Liver (tissue), 8 donors: ENCODE measurements at regions not wholly inside any gene's neighbourhood (a gene's known extent, or its start where the extent isn't known, plus 50 kb on each side); places are given as distances from the start of the nearest gene placed in this dataset.

Source experiments
- DNase-seq: peaks from one replicate; pipeline ENCODE4 v3.0.0-alpha.2; 2017; ENCODE audit warnings: low spot score
- H3K27ac ChIP-seq, 2 donors: one replicate each; pipeline ENCODE4 v1.7.0; 2013; ENCODE audit warnings: inconsistent platforms in 2 of 2, low read length in 2 of 2, control low read depth in 1 of 2, low read depth in 1 of 2, mild to moderate bottlenecking in 1 of 2
- H3K27me3 ChIP-seq, 4 donors: one replicate each; pipeline versions ENCODE4 v1.6.1 to v1.7.0; 2013; ENCODE audit warnings: low read length in 3 of 4, inconsistent platforms in 1 of 4, mild to moderate bottlenecking in 1 of 4, moderate library complexity in 1 of 4; ENCODE audit not compliant: control insufficient read depth in 4 of 4, insufficient read depth in 4 of 4
- H3K36me3 ChIP-seq, 4 donors: one replicate each; pipeline versions ENCODE4 v1.6.1 to v1.7.0; 2013; ENCODE audit warnings: low read length in 3 of 4, mild to moderate bottlenecking in 3 of 4, low read depth in 1 of 4, moderate library complexity in 1 of 4; ENCODE audit not compliant: control insufficient read depth in 4 of 4, insufficient read depth in 3 of 4
- H3K4me1 ChIP-seq, 4 donors: one replicate each; pipeline versions ENCODE4 v1.6.1 to v1.7.0; 2013; ENCODE audit warnings: low read length in 3 of 4, mild to moderate bottlenecking in 3 of 4, moderate library complexity in 1 of 4; ENCODE audit not compliant: control insufficient read depth in 4 of 4, insufficient read depth in 4 of 4
- H3K4me3 ChIP-seq, 3 donors: one replicate each; pipeline versions ENCODE4 v1.6.1 to v1.7.0; 2013; ENCODE audit warnings: low read length in 3 of 3, control low read depth in 1 of 3, low read depth in 1 of 3, mild to moderate bottlenecking in 1 of 3
- H3K9ac ChIP-seq, 2 donors: one replicate each; pipeline ENCODE4 v1.7.0; 2013; ENCODE audit warnings: low read length in 2 of 2, mild to moderate bottlenecking in 2 of 2, moderate library complexity in 2 of 2, control low read depth in 1 of 2, low read depth in 1 of 2
- H3K9me3 ChIP-seq, 4 donors: one replicate each; pipeline versions ENCODE4 v1.6.1 to v1.7.0; 2013; ENCODE audit warnings: low read length in 3 of 4; ENCODE audit not compliant: control insufficient read depth in 4 of 4
- EGR1 ChIP-seq, 2 donors: IDR thresholded peaks; 2 replicates each; pipeline ENCODE4 v1.6.1; 2016 to 2018; ENCODE audit warnings: antibody characterized with exemption in 2 of 2, low read depth in 2 of 2
- FOXA1 ChIP-seq: IDR thresholded peaks from 2 replicates; pipeline ENCODE4 v1.6.1; 2016; ENCODE audit warnings: antibody characterized with exemption
- FOXA2 ChIP-seq: IDR thresholded peaks from 2 replicates; pipeline ENCODE4 v1.6.1; 2016; ENCODE audit warnings: antibody characterized with exemption
- GABPA ChIP-seq, 2 donors: IDR thresholded peaks in 1 of 2; conservative IDR thresholded peaks in 1 of 2; 2 replicates each; pipeline ENCODE4 v1.6.1; 2016; ENCODE audit warnings: antibody characterized with exemption in 2 of 2, mild to moderate bottlenecking in 1 of 2, moderate library complexity in 1 of 2
- HNF4A ChIP-seq, 2 donors: conservative IDR thresholded peaks; 2 replicates each; pipeline ENCODE4 v1.6.1; 2016; ENCODE audit warnings: antibody characterized with exemption in 2 of 2, mild to moderate bottlenecking in 2 of 2
- HNF4G ChIP-seq: IDR thresholded peaks from 2 replicates; pipeline ENCODE4 v1.6.1; 2016; ENCODE audit warnings: antibody characterized with exemption
- JUND ChIP-seq, 2 donors: IDR thresholded peaks; 2 replicates each; pipeline ENCODE4 v1.6.1; 2016; ENCODE audit warnings: antibody characterized with exemption in 2 of 2
- NR2F2 ChIP-seq: IDR thresholded peaks from 2 replicates; pipeline ENCODE4 v1.6.1; 2016; ENCODE audit warnings: antibody characterized with exemption
- RAD21 ChIP-seq, 2 donors: IDR thresholded peaks; 2 replicates each; pipeline ENCODE4 v1.6.1; 2016; ENCODE audit warnings: antibody characterized with exemption in 2 of 2, mild to moderate bottlenecking in 2 of 2
- RXRA ChIP-seq, 2 donors: IDR thresholded peaks; 2 replicates each; pipeline ENCODE4 v1.6.1; 2017 to 2018; ENCODE audit warnings: antibody characterized with exemption in 2 of 2, mild to moderate bottlenecking in 1 of 2
- SP1 ChIP-seq: IDR thresholded peaks from 2 replicates; pipeline ENCODE4 v1.6.1; 2018; ENCODE audit warnings: antibody characterized with exemption, mild to moderate bottlenecking
- TAF1 ChIP-seq: conservative IDR thresholded peaks from 2 replicates; pipeline ENCODE4 v1.6.1; 2016; ENCODE audit warnings: antibody characterized with exemption, mild to moderate bottlenecking
- YY1 ChIP-seq: IDR thresholded peaks from 2 replicates; pipeline ENCODE4 v1.6.1; 2016; ENCODE audit warnings: antibody characterized with exemption, mild to moderate bottlenecking
- WGBS: extraction: QIAGEN DNeasy Blood & Tissue Kit; methylation state at CpG from one replicate; pipeline ENCODE4 v1.1.7; 2013; 5-methylcytosine and 5-hydroxymethylcytosine counted together
- TF ChIP-seq, protein P1 (sequence below): IDR thresholded peaks from 2 replicates; pipeline ENCODE4 v1.6.1; 2016; ENCODE audit warnings: antibody characterized with exemption
- TF ChIP-seq, protein P2 (sequence below): IDR thresholded peaks from 2 replicates; pipeline ENCODE4 v1.6.1; 2016; ENCODE audit warnings: antibody characterized with exemption
- TF ChIP-seq, protein P3 (sequence below): fragments of 150-350 bp; IDR thresholded peaks from 2 replicates; pipeline ENCODE4 v1.5.1; 2017; ENCODE audit warnings: improper control_type of control experiment, low read depth, low read length; ENCODE audit not compliant: missing input control
- TF ChIP-seq, protein P4 (sequence below): IDR thresholded peaks from 2 replicates; pipeline ENCODE4 v1.6.1; 2016; ENCODE audit warnings: antibody characterized with exemption
- TF ChIP-seq, protein P5 (sequence below): IDR thresholded peaks from 2 replicates; pipeline ENCODE4 v1.6.1; 2016; ENCODE audit warnings: antibody characterized with exemption, mild to moderate bottlenecking
- donor health status: healthy.
- donor health status: healthy.
- donor health status: healthy.
- donor health status: healthy.
- donor health status: healthy.

DNA sequence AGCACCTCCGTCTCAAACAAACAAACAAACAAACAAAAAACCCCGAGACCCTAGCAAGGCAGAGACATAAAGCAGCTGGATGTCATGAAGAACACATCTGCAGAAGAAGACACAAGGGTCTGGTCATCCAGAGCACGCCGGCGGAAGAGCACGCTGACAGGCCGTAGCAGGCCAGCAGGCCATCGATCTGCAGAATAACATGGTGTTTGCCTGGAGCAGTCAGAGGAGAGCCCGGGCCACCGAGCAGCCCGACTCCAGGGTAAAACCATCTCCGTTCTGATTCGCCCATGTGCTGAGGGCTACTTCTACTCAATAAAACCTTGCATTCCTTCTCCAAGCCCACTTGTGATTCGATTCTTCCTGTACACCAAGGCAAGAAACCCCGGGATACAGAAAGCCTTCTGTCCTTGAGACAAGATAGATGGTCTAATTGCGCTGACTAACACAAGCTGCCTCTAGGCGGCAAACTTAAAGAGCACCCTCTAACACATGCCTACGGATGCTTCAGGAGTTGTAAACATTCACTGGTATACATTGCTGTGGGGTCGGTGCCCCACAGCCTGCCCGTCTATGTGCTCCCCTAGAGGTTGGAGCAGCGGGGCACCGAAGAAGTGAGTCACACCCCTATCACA, 549.8 kb upstream of the NRXN1 start:
- WGBS, result 90% methylated on average over 22 of the region's 22 CpGs
- Histone ChIP-seq H3K9me3 (no peaks in the 10 kb centered on the region), H3K4me3 (no peak overlapping the region), H3K36me3 (no peaks in the 10 kb centered on the region), H3K9ac (no peak overlapping the region), H3K27me3 (no peaks in the 10 kb centered on the region), H3K27ac (no peak overlapping the region), H3K4me1 (no peaks in the 10 kb centered on the region)
- TF ChIP-seq RXRA (IDR thresholded peaks at IDR 0.05), result no peak
- no peak for TF ChIP-seq FOXA2
- no peak for TF ChIP-seq RAD21 (IDR thresholded peaks at IDR 0.05)
- no peak for TF ChIP-seq FOXA1
- TF ChIP-seq, protein P1, sequence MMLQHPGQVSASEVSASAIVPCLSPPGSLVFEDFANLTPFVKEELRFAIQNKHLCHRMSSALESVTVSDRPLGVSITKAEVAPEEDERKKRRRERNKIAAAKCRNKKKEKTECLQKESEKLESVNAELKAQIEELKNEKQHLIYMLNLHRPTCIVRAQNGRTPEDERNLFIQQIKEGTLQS, result no peak
- TF ChIP-seq, protein P2, sequence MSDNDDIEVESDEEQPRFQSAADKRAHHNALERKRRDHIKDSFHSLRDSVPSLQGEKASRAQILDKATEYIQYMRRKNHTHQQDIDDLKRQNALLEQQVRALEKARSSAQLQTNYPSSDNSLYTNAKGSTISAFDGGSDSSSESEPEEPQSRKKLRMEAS, result no peak
- TF ChIP-seq, protein P3, sequence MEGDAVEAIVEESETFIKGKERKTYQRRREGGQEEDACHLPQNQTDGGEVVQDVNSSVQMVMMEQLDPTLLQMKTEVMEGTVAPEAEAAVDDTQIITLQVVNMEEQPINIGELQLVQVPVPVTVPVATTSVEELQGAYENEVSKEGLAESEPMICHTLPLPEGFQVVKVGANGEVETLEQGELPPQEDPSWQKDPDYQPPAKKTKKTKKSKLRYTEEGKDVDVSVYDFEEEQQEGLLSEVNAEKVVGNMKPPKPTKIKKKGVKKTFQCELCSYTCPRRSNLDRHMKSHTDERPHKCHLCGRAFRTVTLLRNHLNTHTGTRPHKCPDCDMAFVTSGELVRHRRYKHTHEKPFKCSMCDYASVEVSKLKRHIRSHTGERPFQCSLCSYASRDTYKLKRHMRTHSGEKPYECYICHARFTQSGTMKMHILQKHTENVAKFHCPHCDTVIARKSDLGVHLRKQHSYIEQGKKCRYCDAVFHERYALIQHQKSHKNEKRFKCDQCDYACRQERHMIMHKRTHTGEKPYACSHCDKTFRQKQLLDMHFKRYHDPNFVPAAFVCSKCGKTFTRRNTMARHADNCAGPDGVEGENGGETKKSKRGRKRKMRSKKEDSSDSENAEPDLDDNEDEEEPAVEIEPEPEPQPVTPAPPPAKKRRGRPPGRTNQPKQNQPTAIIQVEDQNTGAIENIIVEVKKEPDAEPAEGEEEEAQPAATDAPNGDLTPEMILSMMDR, result no peak
- TF ChIP-seq TAF1, result no peak
- TF ChIP-seq, protein P4, sequence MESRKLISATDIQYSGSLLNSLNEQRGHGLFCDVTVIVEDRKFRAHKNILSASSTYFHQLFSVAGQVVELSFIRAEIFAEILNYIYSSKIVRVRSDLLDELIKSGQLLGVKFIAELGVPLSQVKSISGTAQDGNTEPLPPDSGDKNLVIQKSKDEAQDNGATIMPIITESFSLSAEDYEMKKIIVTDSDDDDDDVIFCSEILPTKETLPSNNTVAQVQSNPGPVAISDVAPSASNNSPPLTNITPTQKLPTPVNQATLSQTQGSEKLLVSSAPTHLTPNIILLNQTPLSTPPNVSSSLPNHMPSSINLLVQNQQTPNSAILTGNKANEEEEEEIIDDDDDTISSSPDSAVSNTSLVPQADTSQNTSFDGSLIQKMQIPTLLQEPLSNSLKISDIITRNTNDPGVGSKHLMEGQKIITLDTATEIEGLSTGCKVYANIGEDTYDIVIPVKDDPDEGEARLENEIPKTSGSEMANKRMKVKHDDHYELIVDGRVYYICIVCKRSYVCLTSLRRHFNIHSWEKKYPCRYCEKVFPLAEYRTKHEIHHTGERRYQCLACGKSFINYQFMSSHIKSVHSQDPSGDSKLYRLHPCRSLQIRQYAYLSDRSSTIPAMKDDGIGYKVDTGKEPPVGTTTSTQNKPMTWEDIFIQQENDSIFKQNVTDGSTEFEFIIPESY, result no peak
- no peak for TF ChIP-seq NR2F2
- TF ChIP-seq SP1, result no peak
- TF ChIP-seq, protein P5, sequence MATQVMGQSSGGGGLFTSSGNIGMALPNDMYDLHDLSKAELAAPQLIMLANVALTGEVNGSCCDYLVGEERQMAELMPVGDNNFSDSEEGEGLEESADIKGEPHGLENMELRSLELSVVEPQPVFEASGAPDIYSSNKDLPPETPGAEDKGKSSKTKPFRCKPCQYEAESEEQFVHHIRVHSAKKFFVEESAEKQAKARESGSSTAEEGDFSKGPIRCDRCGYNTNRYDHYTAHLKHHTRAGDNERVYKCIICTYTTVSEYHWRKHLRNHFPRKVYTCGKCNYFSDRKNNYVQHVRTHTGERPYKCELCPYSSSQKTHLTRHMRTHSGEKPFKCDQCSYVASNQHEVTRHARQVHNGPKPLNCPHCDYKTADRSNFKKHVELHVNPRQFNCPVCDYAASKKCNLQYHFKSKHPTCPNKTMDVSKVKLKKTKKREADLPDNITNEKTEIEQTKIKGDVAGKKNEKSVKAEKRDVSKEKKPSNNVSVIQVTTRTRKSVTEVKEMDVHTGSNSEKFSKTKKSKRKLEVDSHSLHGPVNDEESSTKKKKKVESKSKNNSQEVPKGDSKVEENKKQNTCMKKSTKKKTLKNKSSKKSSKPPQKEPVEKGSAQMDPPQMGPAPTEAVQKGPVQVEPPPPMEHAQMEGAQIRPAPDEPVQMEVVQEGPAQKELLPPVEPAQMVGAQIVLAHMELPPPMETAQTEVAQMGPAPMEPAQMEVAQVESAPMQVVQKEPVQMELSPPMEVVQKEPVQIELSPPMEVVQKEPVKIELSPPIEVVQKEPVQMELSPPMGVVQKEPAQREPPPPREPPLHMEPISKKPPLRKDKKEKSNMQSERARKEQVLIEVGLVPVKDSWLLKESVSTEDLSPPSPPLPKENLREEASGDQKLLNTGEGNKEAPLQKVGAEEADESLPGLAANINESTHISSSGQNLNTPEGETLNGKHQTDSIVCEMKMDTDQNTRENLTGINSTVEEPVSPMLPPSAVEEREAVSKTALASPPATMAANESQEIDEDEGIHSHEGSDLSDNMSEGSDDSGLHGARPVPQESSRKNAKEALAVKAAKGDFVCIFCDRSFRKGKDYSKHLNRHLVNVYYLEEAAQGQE, result no peak
- TF ChIP-seq HNF4A (conservative IDR thresholded peaks at IDR 0.05), result no peak
- TF ChIP-seq HNF4G, result no peak
- no peak for TF ChIP-seq EGR1 (IDR thresholded peaks at IDR 0.05; ENCODE audit: low read depth in 2 of 2)
- no peak for TF ChIP-seq JUND (IDR thresholded peaks at IDR 0.05)
- TF ChIP-seq YY1, result no peak
- TF ChIP-seq GABPA (IDR thresholded peaks at IDR 0.05 in 1 of 2, conservative IDR thresholded peaks at IDR 0.05 in 1 of 2), result no peak
- DNase-seq, result no peak
